GM21526 (cell line): ENCODE measurements at regions not wholly inside any gene's neighbourhood (a gene's known extent, or its start where the extent isn't known, plus 50 kb on each side); places are given as distances from the start of the nearest gene placed in this dataset.

Experiments used
- ATAC-seq: cut with Tn5 transposase; IDR thresholded peaks from one replicate; pipeline ENCODE4 v1.9.1; 2021; ENCODE audit warnings: moderate library complexity; ENCODE audit not compliant: unreplicated experiment, low FRiP score

DNA sequence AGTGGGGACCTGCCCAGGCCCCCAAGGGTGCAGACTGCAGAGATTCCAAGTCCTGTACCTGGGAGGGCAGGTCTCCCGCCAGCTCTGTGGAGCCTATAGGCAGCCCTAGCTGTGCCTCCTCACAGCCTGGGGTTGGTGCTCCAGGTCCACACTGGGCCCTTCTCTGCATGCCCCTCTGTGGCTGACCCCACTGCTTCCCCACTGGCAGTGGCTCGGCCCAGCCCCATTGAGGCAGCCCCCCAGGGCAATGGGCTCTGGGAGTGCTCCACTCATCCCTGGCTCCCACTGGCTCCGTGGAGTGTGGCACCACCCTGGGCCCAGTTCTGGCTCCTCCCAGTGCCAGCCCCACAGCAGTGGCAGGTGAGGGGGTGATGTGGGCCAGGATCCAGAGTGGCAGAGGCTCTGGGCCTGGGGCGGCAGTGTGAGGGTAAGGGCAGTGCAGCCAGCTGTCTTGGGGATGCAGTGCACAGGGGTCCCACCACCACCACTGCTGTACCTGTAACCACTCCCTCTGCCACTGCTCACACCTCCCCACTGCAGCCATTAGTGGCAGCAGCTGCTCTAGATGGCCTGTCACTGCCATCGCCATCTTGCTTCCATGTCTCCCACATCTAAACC, 312.2 kb downstream of the GPM6A start:
- ATAC-seq, result no peak

DNA sequence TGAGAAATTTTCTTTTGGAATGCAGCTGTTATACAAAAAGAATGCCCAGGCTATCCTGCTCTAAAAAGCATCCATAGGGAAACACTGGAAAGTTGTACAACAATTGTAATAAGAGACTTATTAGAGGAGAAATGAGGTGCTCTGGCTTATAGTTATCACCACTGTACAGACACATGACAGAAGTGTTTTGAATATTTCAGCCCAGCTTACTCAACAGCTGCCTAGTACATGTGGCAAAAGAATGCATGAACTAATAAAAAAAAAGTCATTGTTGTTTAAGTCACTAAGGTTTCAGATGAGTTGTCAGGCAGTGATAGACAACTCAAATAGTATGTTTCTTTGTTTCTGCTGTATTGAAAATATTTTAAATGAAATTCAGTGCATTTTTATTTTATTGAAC, 307.7 kb downstream of the GPM6A start:
- no peak for ATAC-seq

- no peak for ATAC-seq
These were observed 302.7 kb downstream of the GPM6A start for GRCh38 chr4:175509320-175509719.

- no peak for ATAC-seq
These were observed 300.2 kb downstream of the GPM6A start for GRCh38 chr4:175511861-175512260.

DNA sequence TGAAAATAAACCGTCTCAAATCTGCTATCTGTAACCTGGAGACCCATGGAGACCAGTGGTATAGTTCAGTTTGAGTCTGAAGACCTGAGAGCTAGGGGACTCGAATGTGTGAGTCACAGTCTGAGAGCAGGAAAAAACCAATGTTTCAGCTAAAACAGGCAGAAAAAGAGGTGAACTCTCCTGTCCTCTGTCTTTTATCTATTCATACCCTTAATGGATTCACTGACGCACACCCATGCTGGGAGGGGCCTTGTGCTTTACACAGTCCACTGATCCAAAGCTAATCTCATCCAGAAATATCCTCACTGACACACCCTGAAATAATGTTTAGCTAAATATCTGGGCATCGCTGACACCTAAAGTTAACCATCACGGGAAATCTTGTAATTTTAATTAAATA, 297.9 kb downstream of the GPM6A start:
- ATAC-seq, result no peak

GRCh38 chr4:175530655-175531054, 281.4 kb downstream of the GPM6A start:
- no peak for ATAC-seq

- ATAC-seq, result no peak
These were observed 280.5 kb downstream of the GPM6A start for GRCh38 chr4:175531405-175532091.

DNA sequence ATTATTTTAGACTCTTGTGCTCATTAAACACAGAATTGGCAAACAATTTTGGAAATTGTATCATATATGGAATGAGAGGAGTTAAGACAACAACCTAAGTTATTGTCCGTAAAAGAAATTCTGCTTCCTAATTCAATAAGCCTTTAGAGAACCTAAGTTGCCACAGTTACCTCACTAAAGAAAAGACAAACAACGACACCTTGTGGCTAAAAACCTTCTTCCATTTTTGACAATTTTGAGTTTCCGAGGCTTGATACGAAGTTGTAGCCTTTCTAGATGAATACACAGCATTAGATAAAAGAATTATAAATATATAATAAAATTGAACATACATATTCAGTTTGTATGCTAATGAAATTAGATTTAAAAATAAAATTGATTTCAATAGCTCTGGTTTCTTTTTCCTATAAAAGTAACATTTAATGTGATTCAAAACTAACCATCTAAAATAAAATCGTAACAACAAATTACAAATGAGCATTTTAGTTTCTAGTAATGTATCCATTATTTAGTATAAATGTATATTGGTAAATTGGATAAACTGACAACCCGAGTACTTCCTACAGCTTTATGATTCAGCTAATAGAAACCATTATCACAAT, 275.1 kb downstream of the GPM6A start:
- peak; percentile 69 for ATAC-seq

- no peak for ATAC-seq
These were observed 272.6 kb downstream of the GPM6A start for GRCh38 chr4:175539498-175539897.

GRCh38 chr4:175540151-175540550, 271.9 kb downstream of the GPM6A start:
- ATAC-seq, result no peak

- ATAC-seq, result no peak
These were observed 271.3 kb downstream of the GPM6A start for GRCh38 chr4:175540732-175541131.

GRCh38 chr4:175542786-175543185, 269.3 kb downstream of the GPM6A start:
- no peak for ATAC-seq

DNA sequence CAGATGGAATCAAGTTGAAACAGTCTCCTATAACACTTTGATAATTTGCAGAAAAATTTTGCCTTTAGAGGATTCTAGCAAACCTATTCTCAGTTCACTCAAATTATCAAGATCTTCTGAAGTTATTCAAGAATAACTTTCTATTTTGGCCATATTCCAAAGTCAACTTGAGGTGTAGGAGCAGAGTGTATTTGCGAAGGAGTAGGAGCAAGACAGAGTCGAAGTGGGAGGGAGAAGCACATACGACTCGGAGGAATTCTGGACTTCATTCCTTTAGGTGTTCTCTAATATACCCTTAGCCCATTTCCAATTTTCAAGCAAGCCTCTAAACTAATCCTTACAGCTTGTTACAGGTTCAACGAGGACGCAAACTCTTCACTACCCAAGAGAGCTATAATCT, 252.9 kb downstream of the GPM6A start:
- ATAC-seq, result no peak

- no peak for ATAC-seq
These were observed 252.5 kb downstream of the GPM6A start for GRCh38 chr4:175559526-175559925.

- no peak for ATAC-seq
These were observed 251.5 kb downstream of the GPM6A start for GRCh38 chr4:175560604-175561003.

GRCh38 chr4:175561696-175562095, 250.4 kb downstream of the GPM6A start:
- no peak for ATAC-seq

DNA sequence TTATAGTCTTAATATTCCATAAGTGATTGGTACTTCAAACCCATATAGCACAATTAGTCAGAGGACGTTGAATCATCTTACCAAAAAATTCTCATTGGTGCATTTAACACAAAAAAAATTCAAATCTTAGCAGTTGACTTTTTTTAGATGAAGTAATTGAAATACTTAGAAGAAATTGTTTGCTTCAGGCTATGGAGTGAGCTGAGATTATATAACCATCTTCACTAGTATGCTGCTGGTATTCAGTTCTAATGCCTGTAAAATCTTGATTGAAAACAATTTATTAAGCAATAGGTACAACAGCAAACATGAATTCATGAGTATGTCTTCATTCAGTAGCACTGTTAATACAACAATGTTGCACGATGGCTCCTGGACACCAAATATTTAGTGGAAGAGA, 250.0 kb downstream of the GPM6A start:
- ATAC-seq, result no peak

DNA sequence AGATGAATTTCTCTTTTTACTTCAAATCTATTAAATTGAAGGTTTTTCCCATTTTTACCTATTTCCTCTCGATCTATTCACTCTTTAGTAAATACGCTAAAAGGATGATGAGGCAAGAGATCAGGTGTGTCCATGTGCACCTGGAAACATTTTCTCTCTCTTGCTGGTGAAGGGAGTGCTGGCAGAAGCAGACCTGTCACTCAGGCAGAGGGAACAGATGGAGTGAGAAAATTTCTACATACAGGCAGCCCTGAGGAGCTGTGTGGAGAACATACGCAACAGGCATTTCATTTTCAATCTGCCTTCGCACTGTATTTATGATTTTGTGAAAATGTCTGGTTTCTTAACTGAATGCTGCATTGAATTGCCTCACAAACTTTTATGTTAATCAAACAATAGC, 249.5 kb downstream of the GPM6A start:
- no peak for ATAC-seq
